Endothelial cell of umbilical vein (primary cell): ENCODE measurements at regions not wholly inside any gene's neighbourhood (a gene's known extent, or its start where the extent isn't known, plus 50 kb on each side); places are given as distances from the start of the nearest gene placed in this dataset.

ENCODE experiments used
- BruUV-seq: library from RNA; stranded (reverse); fragments of 400-500 nt; replicated peaks from 2 replicates; lab custom pipeline; 2021; lab: Mats Ljungman, UMichigan
- CTCF ChIA-PET: fragments of 300-600, 350-600 bp; sonication (Branson Sonifier 250); formaldehyde crosslinking; loops from one replicate; lab custom pipeline; 2021; ENCODE audit warnings: antibody characterized with exemption, inconsistent platforms; lab: Charles Lee
- POLR2A ChIA-PET: fragments of 300-600, 350-600 bp; sonication (Branson Sonifier 250); formaldehyde crosslinking; loops from one replicate; lab custom pipeline; 2021; ENCODE audit warnings: antibody characterized with exemption, inconsistent platforms; lab: Charles Lee
- DNase-seq: peaks from one replicate; pipeline ENCODE4 v3.0.0-alpha.2; 2011; ENCODE audit warnings: low read depth, low spot score
- FAIRE-seq: peaks from 2 replicates; lab custom pipeline; 2011; peaks lifted over from hg19 to GRCh38; lab: Jason Lieb, UNC
- H2AFZ ChIP-seq: 2 replicates; pipeline ENCODE4 v1.6.0; 2012; ENCODE audit warnings: low read depth, low read length, control low read depth, inconsistent platforms
- H3K27ac ChIP-seq: 2 replicates; pipeline ENCODE4 v1.5.1; 2011; ENCODE audit warnings: low read depth, mild to moderate bottlenecking, control low read depth, low read length, moderate library complexity; ENCODE audit not compliant: insufficient read depth
- H3K27me3 ChIP-seq, 2 experiments: 2 replicates each; pipeline versions ENCODE4 v1.6.0 to v1.6.1; 2011; ENCODE audit warnings: low read length in 2 of 2, mixed read lengths in 1 of 2; ENCODE audit not compliant: control insufficient read depth in 2 of 2, insufficient read depth in 2 of 2
- H3K36me3 ChIP-seq, 2 experiments: 2 replicates in 1 of 2; 3 replicates in 1 of 2; pipeline ENCODE4 v1.5.1; 2011; ENCODE audit warnings: low read length in 2 of 2, mild to moderate bottlenecking in 1 of 2, moderate library complexity in 1 of 2; ENCODE audit not compliant: control insufficient read depth in 2 of 2, insufficient read depth in 2 of 2; ENCODE audit errors: extremely low read depth in 1 of 2
- H3K4me1 ChIP-seq: 3 replicates; pipeline ENCODE4 v1.5.1; 2011; ENCODE audit warnings: mild to moderate bottlenecking, low read length; ENCODE audit not compliant: control insufficient read depth, insufficient read depth; ENCODE audit errors: extremely low read depth
- H3K4me2 ChIP-seq: 2 replicates; pipeline ENCODE4 v1.6.1; 2011; ENCODE audit warnings: low read length, control low read depth, mixed read lengths; ENCODE audit not compliant: insufficient read depth
- H3K4me3 ChIP-seq, 3 experiments: fragments of 200-600 bp in 1 of 3; sonication (generic), shearing (Covaris generic) in 1 of 3; replicated peaks in 1 of 3; 2 replicates each; pipeline ENCODE4 v1.5.1; 2011 to 2016; ENCODE audit warnings: control low read depth in 3 of 3, low read length in 3 of 3, mild to moderate bottlenecking in 2 of 3, inconsistent platforms in 1 of 3, low read depth in 1 of 3, moderate library complexity in 1 of 3; ENCODE audit not compliant: insufficient read depth in 1 of 3
- H3K79me2 ChIP-seq: 2 replicates; pipeline ENCODE4 v1.6.0; 2012; ENCODE audit warnings: low read length, inconsistent platforms; ENCODE audit not compliant: control insufficient read depth, insufficient read depth
- H3K9ac ChIP-seq: replicated peaks from 2 replicates; pipeline ENCODE3; 2011; ENCODE audit warnings: low read length, control low read depth; ENCODE audit not compliant: insufficient read depth; ENCODE audit errors: extremely low read depth
- H3K9me1 ChIP-seq: replicated peaks from 3 replicates; pipeline ENCODE4 v1.6.0; 2011; ENCODE audit warnings: mild to moderate bottlenecking, low read length; ENCODE audit not compliant: control insufficient read depth, insufficient read depth; ENCODE audit errors: extremely low read depth
- H3K9me3 ChIP-seq: replicated peaks from 2 replicates; pipeline ENCODE4 v1.5.1; 2012; ENCODE audit warnings: low read length, inconsistent platforms; ENCODE audit not compliant: control insufficient read depth, insufficient read depth
- H4K20me1 ChIP-seq: replicated peaks from 2 replicates; pipeline ENCODE3; 2011; ENCODE audit warnings: mild to moderate bottlenecking, low read length; ENCODE audit not compliant: control insufficient read depth, insufficient read depth; ENCODE audit errors: extremely low read depth
- CTCF ChIP-seq, 2 donors: IDR thresholded peaks; 1 replicate in 1 of 2; 2 replicates in 1 of 2; pipeline ENCODE4 v1.5.1; 2011; ENCODE audit warnings: low read length in 2 of 2, mild to moderate bottlenecking in 2 of 2, moderate library complexity in 2 of 2, control low read depth in 1 of 2, inconsistent platforms in 1 of 2, low read depth in 1 of 2; ENCODE audit not compliant: insufficient read depth in 1 of 2; ENCODE audit errors: extremely low read depth in 1 of 2
- EZH2 ChIP-seq: IDR thresholded peaks from 2 replicates; pipeline ENCODE4 v1.6.1; 2012; ENCODE audit warnings: borderline replicate concordance, low read depth, mild to moderate bottlenecking, moderate library complexity, low read length, inconsistent platforms; ENCODE audit not compliant: severe bottlenecking
- FOS ChIP-seq: IDR thresholded peaks from 2 replicates; pipeline ENCODE4 v1.6.1; 2011; ENCODE audit warnings: mild to moderate bottlenecking, low read length, moderate library complexity, borderline replicate concordance; ENCODE audit not compliant: insufficient read depth
- JUN ChIP-seq: IDR thresholded peaks from 2 replicates; pipeline ENCODE4 v1.6.1; 2011; ENCODE audit warnings: borderline replicate concordance, low read depth; ENCODE audit not compliant: insufficient read length, insufficient read depth
- MAX ChIP-seq: IDR thresholded peaks from 2 replicates; pipeline ENCODE4 v1.6.1; 2011; ENCODE audit not compliant: insufficient read depth, insufficient read length
- MYC ChIP-seq: IDR thresholded peaks from one replicate; pipeline ENCODE4 v1.6.1; 2011; ENCODE audit warnings: mild to moderate bottlenecking, low read depth, low read length
- POLR2A ChIP-seq: IDR thresholded peaks from 2 replicates; pipeline ENCODE4 v1.6.1; 2012; ENCODE audit warnings: low read depth, mild to moderate bottlenecking, control low read depth, low read length
- dilution Hi-C: fragments of 300-500 bp; cut with MboI; formaldehyde crosslinking; loops from one replicate; pipeline ENCODE4 v1.15.0; 2019; ENCODE audit warnings: low sequenced_read_pairs; ENCODE audit not compliant: extremely low pct_ligation_motif_present
- intact Hi-C: fragments of 100-400 bp; cut with micrococcal nuclease; formaldehyde crosslinking; loops from one replicate; pipeline ENCODE4 v1.10.0; 2022

- BruUV-seq = no TSS peak
- no peaks in the 10 kb centered on the region for H4K20me1 ChIP-seq
- H3K9me3 ChIP-seq = peaks cover 2% of the 10 kb centered on the region
- H3K4me1 ChIP-seq = no peaks in the 10 kb centered on the region
- no peak overlapping the region for H3K4me3 ChIP-seq
- DNase-seq (no peak), FAIRE-seq (no peak)
- no peak overlapping the region for H3K9ac ChIP-seq
- POLR2A ChIA-PET = no interaction called here
- no peaks in the 10 kb centered on the region for H3K9me1 ChIP-seq
- dilution Hi-C loops = no loop called here
- no peaks in the 10 kb centered on the region for H3K36me3 ChIP-seq
- CTCF ChIA-PET = no interaction called here
- no peak overlapping the region for H3K27ac ChIP-seq
- no peak overlapping the region for H2AFZ ChIP-seq
- TF ChIP-seq POLR2A (no peak), MYC (no peak), EZH2 (no peak)
- no peak overlapping the region for H3K4me2 ChIP-seq
- intact Hi-C loops = no loop called here
- no peaks in the 10 kb centered on the region for H3K27me3 ChIP-seq
- H3K79me2 ChIP-seq = no peaks in the 10 kb centered on the region
These were observed 118.9 kb downstream of the CTTN start for GRCh38 chr11:70517203-70517602.

GRCh38 chr11:70517988-70518907 lies 119.9 kb downstream of the CTTN start:
- POLR2A ChIA-PET = no interaction called here
- intact Hi-C loops (no loop called here), dilution Hi-C loops (no loop called here)
- H3K9me3 ChIP-seq = no peaks in the 10 kb centered on the region
- no peak overlapping the region for H3K27ac ChIP-seq
- H3K9me1 ChIP-seq = no peaks in the 10 kb centered on the region
- CTCF ChIA-PET = no interaction called here
- H3K4me2 ChIP-seq = no peak overlapping the region
- no peaks in the 10 kb centered on the region for H4K20me1 ChIP-seq
- DNase-seq (no peak), FAIRE-seq (no peak)
- H3K36me3 ChIP-seq = no peaks in the 10 kb centered on the region
- TF ChIP-seq FOS (no peak), POLR2A (no peak), EZH2 (no peak), JUN (no peak), MAX (no peak), CTCF (IDR thresholded peaks at IDR 0.05; ENCODE audit: extremely low read depth in 1 of 2, insufficient read depth in 1 of 2, low read depth in 1 of 2, low read length in 2 of 2) (no peak)
- no peak overlapping the region for H2AFZ ChIP-seq
- no peaks in the 10 kb centered on the region for H3K27me3 ChIP-seq
- H3K79me2 ChIP-seq = no peaks in the 10 kb centered on the region
- H3K9ac ChIP-seq = no peak overlapping the region
- BruUV-seq = no TSS peak
- H3K4me1 ChIP-seq = no peaks in the 10 kb centered on the region
- H3K4me3 ChIP-seq = no peak overlapping the region
